Spleen (tissue), 7 donors: ENCODE measurements at regions not wholly inside any gene's neighbourhood (a gene's known extent, or its start where the extent isn't known, plus 50 kb on each side); places are given as distances from the start of the nearest gene placed in this dataset.

Source experiments
- CTCF ChIP-seq, 11 experiments: fragments of 200-600 bp in 7 of 11; fragments of 450-650 bp in 4 of 11; sonication (generic) in 4 of 11; IDR thresholded peaks in 8 of 11; conservative IDR thresholded peaks in 3 of 11; 1 replicate in 7 of 11; 2 replicates in 4 of 11; pipeline versions ENCODE4 v1.4.0 to v1.8.0; 2016 to 2021; ENCODE audit warnings: antibody characterized with exemption in 11 of 11, inconsistent platforms in 4 of 11, mild to moderate bottlenecking in 1 of 11
- POLR2A ChIP-seq, 3 donors: fragments of 450-650 bp; IDR thresholded peaks; one replicate each; pipeline ENCODE4 v1.5.1; 2017; ENCODE audit warnings: antibody characterized with exemption in 3 of 3, mild to moderate bottlenecking in 1 of 3
- POLR2AphosphoS5 ChIP-seq, 3 donors: sonication (generic); formaldehyde crosslinking; IDR thresholded peaks; one replicate each; pipeline ENCODE4 v1.5.1; 2017; ENCODE audit warnings: antibody characterized with exemption in 3 of 3
- donor health status: DM: no; HTN: no; CAD: no; lungs with moderate emphysema.
- donor health status: DM: no; HTN: no; CAD: no.
- donor health status: DM: no; HTN: no; CAD: no.

- no peak for TF ChIP-seq CTCF (IDR thresholded peaks at IDR 0.05 in 8 of 11, conservative IDR thresholded peaks at IDR 0.05 in 3 of 11)
- no peak for TF ChIP-seq POLR2A (IDR thresholded peaks at IDR 0.05)
- no peak for TF ChIP-seq POLR2AphosphoS5 (IDR thresholded peaks at IDR 0.05)
These were observed 236.9 kb downstream of the TBXT start for GRCh38 chr6:165930668-165931214.
